Right forelimb (tissue), 1 donor: ENCODE measurements at regions not wholly inside any gene's neighbourhood (a gene's known extent, or its start where the extent isn't known, plus 50 kb on each side); places are given as distances from the start of the nearest gene placed in this dataset.
"Not testable (repeated sequence)": the region's sequence is repeated elsewhere in the genome, so short reads cannot be mapped to it uniquely, and the experiment has no call there.

Experiments used
- DNase-seq: peaks from one replicate; pipeline ENCODE4 v3.0.0-alpha.2; 2018

- DNase-seq: no peak
Measured at GRCh38 chr13:97736436-97736835, 217.0 kb upstream of the IPO5 start.

GRCh38 chr13:97742084-97742483 lies 211.4 kb upstream of the IPO5 start:
- DNase-seq: no peak

DNA sequence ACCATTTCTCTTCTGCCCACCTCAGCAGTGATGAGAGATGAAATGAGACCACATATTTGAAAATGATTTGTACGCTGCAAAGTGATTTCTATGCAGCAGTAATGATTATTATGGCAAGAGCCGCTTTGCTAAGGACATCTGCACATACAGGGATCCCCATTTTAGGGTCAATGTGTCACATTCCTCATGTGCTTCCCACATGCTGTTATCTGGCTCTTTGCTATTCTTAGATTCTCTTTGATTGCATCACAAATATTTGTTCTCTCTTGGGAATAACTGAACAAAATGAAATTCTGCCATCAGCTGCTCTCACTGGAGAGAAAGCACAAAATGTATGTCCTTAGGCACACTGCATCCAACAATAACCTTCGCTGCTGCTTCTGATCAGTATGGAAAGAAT lies 209.5 kb upstream of the IPO5 start:
- DNase-seq: no peak

DNA sequence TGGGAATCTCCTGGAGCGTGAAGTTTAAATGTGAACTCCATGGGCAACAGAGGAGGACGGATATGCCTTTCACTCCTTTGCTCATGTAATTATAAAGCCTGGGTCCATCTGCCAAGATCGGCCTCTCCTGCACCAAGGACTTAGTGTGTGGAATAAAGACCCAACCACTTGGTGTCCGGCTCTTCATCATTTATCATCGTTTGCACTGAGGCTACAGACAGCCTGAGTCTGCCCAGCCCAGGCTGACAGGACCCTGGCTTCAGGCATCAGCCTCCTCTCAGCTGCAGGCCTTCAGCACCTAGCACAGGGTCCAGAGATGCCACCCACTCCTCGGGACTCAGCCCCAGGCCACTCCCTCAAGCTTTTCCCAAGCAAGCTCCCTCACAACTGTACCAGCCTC lies 206.8 kb upstream of the IPO5 start:
- DNase-seq: no peak

DNA sequence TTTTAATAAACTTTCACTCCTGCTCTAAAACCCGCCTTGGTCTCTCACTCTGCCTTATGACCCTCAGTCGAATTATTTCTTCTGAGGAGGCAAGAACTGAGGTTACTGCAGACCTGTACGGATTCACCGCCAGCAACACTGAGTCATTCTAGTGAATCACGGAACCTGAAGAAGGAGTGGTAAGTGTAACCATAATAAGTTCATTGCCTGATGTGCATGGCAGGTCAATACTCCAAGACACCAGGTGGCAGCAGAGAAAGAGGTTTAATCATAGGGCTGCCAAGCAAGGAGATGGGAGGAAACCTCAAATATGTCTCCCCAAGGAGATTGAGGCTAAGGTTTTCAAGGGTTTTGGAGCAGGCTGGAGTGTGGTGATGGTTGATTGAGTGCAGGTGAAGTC lies 204.3 kb upstream of the IPO5 start:
- DNase-seq: no peak

DNA sequence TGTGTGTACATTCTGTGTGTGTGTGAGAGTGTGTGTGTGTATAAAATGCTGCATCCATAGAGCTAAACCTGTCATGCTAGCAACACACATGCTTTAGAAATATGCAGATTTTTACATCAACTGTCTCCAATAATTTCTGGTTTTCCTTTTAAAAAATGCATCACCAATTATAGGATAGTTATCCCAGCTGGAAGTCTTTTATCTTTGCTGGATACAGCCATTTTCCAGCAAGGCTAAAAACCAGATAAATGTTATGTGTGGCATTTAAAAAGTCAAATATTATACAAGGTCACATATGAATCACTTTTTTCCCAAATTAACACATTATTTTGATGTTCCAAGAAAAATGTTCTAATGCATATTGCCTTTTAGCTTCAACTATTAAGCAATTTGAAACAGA lies 202.0 kb upstream of the IPO5 start:
- DNase-seq: no peak

DNA sequence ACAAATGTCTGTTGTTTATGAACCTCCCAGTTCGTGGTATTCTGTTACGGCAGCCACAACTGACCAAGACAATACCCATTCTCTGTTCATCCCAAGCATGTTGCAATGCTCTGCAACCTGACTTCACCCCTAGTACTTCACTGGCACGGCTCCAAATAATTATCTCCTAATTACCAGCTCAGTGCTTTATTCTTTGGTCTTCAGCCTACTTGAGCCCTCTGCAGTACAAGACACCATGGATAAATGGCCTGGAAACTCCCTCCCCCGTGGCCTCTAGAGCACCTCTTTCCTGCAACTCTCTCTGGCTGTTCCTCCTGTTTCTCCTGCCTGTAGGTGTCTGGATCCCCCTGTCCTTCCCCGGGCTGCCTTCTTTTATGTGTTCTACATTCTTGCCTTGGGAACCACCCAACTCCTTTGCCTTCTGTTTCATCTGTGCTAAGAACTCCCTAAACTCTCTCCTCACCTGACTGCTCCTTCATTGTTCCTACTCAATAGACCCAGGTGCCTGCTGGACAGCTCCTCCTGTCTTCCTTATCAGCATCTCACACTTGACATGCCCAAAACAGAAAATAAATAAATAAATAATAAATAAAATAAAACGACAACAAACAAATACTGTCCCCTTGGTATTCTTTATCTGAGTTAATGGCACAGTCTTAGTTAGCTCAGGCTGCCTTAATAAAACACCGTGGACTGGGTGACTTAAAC lies 200.4 kb upstream of the IPO5 start:
- no peak for DNase-seq

DNA sequence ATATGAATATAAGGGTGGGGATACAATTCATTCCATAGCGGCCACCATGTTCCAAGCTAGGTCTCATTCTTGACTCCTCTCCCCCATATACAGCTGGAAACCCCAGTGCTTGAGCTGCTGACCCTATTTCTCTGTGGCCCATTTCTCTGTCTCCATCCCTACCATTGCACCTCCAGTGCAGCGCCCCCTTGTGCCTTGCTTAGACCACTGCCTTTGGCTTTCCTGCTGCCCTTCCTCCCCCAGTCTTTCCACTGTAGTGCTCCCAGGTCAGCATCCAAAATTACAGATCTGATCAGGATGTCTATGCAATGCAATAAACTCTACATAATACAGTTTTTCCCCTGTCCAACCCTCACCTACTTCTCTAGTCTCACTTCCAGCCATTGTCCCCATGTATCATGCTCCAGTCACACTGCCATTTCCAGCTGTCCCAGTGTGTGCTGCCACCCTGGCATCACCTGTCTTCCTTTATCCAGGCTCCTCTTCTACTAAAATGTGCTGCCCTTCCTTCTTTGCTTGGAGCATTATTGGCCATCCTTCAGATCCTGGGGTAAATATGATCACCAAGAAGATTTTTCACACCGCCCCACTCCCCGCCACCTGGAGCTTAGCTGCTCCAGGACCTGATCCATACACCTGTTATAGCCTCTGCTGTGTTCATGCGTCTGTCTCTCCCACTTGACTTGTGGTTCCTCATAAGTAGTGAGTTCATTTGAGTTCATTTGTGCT lies 199.4 kb upstream of the IPO5 start:
- DNase-seq: no peak

- no peak for DNase-seq
Measured at GRCh38 chr13:97757807-97758206, 195.7 kb upstream of the IPO5 start.

- no peak for DNase-seq
Measured at GRCh38 chr13:97758317-97758716, 195.2 kb upstream of the IPO5 start.

- DNase-seq: no peak
Measured at GRCh38 chr13:97761796-97762540, 191.5 kb upstream of the IPO5 start.

DNA sequence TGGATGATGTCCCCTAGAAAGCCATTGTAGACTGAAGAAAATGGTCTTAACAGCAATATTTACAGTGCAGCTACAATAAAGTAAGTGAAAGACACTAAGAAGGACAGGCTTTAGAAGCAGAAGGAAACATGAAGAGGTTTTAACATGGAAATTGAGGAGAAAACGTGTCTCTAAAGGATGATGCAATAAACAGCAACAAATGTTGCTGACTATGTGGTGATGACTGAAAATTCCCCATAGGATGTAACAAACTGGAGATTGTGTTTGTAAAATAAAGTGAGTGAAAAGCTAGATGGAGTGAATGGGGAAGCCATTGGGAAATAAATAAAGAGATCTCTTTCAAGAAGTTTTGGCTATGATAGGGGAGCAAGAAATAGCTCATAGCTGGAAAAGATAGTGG lies 186.7 kb upstream of the IPO5 start:
- DNase-seq: no peak

GRCh38 chr13:97768134-97768533 lies 185.3 kb upstream of the IPO5 start:
- no peak for DNase-seq

DNA sequence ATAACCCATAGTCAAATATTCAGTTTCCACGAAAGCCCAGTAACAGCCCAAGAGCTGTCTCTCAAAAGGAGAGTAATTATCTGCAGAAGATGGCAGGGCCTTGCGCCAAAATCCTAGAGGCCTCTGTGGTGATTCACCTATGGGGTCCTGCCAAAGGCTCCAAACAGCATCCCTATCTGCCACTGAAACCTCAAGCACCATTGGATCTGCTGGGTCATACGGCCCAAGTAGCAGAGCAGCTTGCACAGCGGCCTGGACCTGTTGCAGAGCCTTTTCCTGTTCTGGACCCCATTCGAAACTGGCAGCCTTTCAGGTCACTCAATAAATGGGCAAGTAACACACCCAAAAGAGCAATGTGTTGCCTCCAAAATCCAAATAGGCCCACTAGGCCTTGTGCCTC lies 183.2 kb upstream of the IPO5 start:
- not testable (repeated sequence) for DNase-seq

DNA sequence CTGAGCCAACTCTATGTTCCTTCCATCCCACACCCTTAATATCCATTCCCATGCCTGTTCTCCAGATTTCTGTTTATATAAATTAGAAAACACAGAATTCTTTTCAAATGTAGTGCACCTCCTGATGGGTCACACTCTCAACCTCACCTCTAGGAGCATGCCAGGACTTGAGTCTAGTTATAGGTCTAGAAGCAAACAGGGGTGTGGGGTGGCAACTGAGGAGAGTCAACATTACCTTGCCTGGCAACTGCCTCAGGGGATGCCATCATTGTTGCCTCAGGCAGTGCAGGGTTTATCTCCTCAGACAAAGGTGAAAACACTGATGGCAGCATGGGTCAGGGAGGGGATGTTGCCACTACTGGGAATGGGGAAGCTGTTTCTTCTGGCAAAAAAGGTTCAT lies 181.0 kb upstream of the IPO5 start:
- not testable (repeated sequence) for DNase-seq

DNA sequence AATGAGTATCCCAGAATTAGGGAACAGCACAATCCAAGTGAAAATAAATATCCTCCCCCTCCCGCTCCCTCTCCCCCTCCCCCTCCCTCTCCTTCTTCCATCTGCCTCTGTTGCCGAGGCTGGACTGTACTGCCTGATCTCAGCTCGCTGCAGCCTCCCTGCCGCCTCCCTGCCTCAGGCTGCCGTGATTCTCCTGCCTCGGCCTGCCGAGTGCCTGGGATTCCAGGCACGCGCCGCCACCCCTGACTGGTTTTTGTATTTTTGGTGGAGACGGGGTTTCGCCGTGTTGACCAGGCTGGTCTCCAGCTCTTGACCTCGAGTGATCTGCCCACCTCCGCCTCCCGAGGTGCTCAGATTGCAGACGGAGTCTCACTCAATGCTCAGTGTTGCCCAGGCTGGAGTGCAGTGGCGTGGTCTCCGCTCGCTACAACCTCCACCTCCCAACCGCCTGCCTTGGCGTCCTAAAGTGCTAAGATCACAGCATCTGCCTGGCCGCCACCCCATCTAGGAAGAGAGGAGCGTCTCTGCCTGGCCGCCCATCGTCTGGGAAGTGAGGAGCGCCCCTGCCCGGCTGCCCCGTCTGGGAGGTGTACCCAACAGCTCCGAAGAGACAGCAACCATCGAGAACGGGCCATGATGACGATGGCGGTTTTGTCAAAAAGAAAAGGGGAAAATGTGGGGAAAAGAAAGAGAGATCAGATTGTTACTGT lies 178.9 kb upstream of the IPO5 start:
- not testable (repeated sequence) for DNase-seq

DNA sequence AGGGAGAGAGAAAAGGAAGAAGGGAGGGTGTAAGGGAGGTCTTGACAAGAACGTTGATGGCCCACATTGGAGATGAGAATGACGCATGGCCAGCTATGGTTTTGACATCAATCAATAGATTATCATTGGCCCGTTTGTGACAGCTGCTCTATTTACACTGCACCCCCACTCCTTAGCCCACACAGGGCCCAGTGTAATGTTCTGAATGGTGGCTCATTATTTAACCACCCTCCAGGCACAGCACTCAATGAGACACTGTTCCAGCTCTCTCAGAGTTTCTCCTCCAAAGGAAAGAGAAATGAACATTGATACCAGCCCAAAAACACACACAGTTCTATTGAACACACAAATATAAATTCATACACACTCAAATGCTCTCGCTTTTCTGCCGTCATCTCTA lies 173.0 kb upstream of the IPO5 start:
- no peak for DNase-seq

DNA sequence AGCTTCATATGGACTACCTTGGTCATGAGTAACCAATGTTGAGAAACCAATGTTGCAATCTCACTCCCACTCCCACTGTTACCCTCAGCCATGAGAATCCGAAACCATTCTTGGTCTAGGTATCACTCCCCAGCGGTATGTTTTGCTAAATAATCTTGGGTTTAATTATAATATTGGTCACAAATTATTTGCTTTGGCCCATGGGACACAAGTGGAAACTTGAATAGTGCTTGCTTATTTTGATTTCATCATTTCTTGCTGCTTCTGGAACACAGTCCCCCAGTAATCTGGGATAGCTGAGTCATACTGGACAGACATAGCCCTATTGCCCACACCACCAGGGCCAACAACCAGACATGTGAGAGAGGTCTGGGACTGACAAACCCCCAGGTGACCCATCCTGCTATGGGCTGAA lies 171.6 kb upstream of the IPO5 start:
- no peak for DNase-seq

GRCh38 chr13:97786510-97786909 lies 167.0 kb upstream of the IPO5 start:
- DNase-seq: no peak

GRCh38 chr13:97797553-97797952 lies 155.9 kb upstream of the IPO5 start:
- DNase-seq: no peak

DNA sequence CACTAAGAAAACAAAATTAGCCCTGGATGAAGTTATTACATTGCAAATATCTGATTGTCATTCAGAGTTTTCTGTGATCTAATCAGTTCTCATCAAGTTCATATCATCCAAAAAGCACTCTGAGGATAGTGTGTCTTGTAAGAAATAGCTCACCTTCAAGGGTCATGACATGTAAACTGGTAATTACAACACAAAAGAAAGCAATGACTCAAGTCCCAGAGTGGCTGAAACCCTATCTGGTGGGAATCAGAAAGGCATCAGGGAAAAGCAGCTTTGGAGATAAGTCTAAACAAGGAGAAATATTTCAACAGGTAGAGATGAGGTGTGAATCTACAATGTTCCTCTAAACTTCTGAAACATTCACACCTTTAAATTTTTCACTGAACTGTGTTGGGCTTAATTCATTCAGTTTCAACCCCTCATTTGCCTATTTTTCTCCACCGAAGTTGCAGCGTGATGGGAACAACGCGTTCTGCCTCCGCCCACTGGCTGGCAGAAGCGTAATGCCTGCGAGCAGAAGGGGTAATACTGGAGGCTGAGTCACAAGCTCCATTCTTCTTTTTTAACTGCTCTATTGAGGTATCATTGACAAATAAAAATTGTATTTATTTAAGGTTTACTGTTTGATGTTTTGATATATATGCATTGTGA lies 155.2 kb upstream of the IPO5 start:
- DNase-seq: no peak

- no peak for DNase-seq
Measured at GRCh38 chr13:97798836-97799235, 154.6 kb upstream of the IPO5 start.

GRCh38 chr13:97802213-97802612 lies 151.3 kb upstream of the IPO5 start:
- DNase-seq: no peak
